GM10266 (cell line): ENCODE measurements at regions not wholly inside any gene's neighbourhood (a gene's known extent, or its start where the extent isn't known, plus 50 kb on each side); places are given as distances from the start of the nearest gene placed in this dataset.

Experiments
- DNase-seq: peaks from one replicate; pipeline ENCODE4 v3.0.0; 2012; ENCODE audit errors: extremely low spot score
- TF ChIP-seq, protein P1 (sequence below): IDR thresholded peaks from 2 replicates; pipeline ENCODE4 v1.5.1; 2012; ENCODE audit warnings: mild to moderate bottlenecking, low read depth; ENCODE audit not compliant: control insufficient read depth, insufficient read depth; ENCODE audit errors: missing control alignments

DNA sequence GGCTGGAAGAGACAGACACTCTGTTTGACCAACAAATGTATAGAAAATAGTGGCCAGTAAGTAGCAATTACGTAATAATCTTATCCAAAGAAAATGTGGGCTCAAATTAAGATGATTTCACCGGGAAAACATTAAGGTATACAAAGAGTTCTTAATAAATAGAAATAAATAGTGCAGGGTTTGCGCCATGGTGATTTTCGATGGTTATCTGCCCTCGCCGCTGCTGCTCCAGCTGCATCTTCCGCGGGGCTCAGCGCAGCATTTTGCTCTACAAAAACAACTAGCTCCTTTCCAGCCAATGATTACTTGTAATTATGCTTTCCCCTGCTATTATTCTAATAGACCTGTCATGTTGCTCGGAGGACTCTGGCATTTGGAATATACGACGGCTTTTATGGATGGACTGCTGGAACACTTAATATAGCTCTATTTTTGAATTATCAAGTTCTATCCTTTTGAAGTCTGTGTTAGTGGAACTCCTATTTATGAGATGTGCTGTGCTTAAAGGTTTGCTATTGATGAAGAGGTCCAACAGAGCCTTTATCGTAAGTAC is 103.8 kb downstream of the BUB3 start:
- no peak for DNase-seq
- TF ChIP-seq, protein P1, sequence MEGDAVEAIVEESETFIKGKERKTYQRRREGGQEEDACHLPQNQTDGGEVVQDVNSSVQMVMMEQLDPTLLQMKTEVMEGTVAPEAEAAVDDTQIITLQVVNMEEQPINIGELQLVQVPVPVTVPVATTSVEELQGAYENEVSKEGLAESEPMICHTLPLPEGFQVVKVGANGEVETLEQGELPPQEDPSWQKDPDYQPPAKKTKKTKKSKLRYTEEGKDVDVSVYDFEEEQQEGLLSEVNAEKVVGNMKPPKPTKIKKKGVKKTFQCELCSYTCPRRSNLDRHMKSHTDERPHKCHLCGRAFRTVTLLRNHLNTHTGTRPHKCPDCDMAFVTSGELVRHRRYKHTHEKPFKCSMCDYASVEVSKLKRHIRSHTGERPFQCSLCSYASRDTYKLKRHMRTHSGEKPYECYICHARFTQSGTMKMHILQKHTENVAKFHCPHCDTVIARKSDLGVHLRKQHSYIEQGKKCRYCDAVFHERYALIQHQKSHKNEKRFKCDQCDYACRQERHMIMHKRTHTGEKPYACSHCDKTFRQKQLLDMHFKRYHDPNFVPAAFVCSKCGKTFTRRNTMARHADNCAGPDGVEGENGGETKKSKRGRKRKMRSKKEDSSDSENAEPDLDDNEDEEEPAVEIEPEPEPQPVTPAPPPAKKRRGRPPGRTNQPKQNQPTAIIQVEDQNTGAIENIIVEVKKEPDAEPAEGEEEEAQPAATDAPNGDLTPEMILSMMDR: no peak

DNA sequence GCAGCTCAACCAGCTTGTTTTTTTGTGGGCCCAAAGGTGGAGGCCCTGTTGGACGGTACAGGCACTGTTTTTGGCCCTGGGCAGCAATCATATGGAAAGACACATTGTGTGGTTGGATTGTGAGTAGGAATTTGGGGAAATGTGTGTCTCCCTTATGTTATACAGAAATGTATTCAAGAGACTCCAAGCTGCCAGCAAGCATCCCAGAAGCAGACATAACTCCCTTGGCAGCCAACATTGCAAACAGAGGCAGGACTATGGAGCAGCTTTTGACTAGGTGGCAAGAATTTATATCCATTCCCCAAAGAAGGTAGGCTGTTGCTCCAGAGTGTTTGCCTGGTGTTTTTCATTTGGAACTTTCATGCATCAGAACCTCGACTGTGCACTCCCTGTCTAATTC is 104.9 kb downstream of the BUB3 start:
- DNase-seq: no peak
- TF ChIP-seq, protein P1: no peak

DNA sequence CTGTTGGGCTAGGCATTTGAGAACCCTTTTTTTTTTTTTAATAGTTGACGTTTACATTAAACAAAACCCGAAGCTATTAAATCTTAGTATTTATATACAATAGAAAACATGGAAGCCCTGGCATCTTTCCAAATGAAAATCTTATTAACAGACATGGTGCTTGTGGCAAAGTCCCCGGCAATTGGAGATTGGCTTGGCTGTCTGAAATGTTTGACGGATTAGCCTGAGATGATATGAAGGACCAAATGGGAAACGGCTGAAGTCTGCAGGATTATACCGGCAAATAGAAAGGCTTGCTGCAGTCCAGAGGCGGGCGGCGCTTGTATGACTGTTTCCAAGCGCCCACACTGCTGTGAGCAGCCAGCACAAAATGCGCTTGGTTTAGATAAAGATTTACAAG is 105.6 kb downstream of the BUB3 start:
- DNase-seq: no peak

DNA sequence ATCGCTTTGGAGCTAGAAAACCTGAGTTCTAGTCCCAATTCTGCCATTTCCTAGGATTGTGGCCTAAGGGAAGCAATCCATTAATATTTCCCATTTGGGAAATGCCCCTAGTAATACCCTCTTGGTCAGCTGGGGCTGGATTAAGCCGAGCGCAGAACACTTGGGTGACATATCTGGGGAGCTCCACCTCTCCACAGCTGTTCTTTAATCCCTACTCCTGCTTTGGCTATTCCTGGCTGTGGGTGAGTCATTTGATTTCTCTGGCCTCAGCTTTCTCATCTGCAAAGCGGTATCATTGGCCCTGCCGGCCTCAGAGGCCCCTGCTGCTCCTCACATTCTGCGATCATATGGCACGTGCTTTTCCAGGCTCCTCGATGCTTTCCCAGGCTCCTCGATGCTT is 108.3 kb downstream of the BUB3 start:
- DNase-seq: no peak
- TF ChIP-seq, protein P1: no peak

More for the DNA sequence above, 105.6 kb downstream of the BUB3 start:
- TF ChIP-seq, protein P1: no peak

DNA sequence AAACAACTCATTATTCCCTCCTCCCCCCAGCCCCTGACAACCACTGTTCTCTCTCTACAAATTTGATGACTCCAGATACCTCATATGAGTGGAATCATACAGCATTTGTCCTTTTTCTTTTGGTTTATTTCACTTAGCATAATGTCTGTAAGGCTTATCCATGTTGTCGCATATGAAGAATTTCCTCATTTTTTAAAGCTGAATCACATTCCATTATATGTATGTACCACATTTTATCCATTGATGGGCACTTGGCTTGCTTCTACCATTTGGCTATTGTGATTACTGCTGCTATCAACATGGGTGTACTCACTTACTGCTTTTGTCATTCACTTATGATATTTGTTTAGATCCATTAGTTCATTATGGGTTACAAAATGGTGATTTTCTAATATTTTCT is 112.8 kb downstream of the BUB3 start:
- DNase-seq: no peak
- TF ChIP-seq, protein P1: no peak

DNA sequence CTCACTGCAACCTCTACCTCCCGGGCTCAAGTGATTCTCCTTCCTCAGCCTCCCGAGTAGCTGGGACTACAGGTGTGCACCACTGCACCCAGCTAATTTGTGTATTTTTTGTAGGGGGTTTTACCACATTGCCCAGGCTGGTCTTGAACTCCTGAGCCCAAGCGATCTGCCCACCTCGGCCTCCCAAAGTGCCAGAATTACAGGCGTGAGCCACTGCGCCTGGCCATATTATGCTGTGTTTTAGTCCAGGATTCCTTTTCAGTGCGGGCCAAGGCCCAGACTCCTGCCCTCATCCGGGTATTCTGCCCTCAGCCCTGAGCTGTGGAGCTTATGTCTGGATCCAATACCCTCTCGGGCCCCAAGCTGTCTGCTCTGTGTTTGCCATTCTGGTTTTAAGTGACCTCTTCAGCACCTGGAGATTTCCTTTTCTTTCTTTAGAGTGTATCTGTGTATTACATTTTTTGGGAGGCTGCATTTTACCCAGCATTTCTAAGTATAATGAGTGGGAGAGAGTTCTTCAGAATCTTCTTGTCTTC is 114.9 kb downstream of the BUB3 start:
- TF ChIP-seq, protein P1: no peak
- DNase-seq: no peak

DNA sequence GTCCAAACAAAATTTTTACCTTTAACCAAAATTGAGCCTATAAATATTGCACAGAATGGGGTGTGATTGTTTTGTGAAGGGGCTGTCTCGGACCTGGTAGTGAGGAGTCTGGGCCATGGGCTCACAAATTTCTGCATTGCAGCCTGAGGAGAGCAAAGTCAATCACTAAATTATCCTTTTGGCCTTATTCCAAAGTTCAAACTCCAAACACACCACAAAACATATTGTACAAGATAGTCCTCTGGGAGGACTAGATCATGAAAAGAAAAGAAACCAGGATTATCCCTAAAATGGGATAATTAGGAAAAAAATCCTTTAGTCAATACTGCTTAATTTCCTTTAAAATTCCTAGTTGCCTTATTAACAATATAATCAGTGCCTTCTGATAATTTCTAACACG is 115.5 kb downstream of the BUB3 start:
- DNase-seq: no peak
- TF ChIP-seq, protein P1: no peak
